HL-60 (cell line): ENCODE measurements at regions not wholly inside any gene's neighbourhood (a gene's known extent, or its start where the extent isn't known, plus 50 kb on each side); places are given as distances from the start of the nearest gene placed in this dataset.
A peak's percentile ranks its signal among the peaks of the same experiment; 100 is the strongest.

Experiments
- DNase-seq, 2 experiments: peaks; one replicate each; pipeline ENCODE4 v3.0.0-alpha.2; 2010 to 2020; ENCODE audit warnings: low read depth in 1 of 2, low spot score in 1 of 2
- H3K27ac ChIP-seq: fragments of 250-450 bp; sonication (Bioruptor Pico); replicated peaks from 2 replicates; pipeline ENCODE4 v1.5.1; 2020; ENCODE audit warnings: mild to moderate bottlenecking, moderate library complexity
- H3K27me3 ChIP-seq: fragments of 250-450 bp; sonication (Bioruptor Pico); 2 replicates; pipeline ENCODE4 v1.5.1; 2021; ENCODE audit warnings: mild to moderate bottlenecking, moderate library complexity; ENCODE audit not compliant: insufficient read depth, poor library complexity, severe bottlenecking
- H3K4me3 ChIP-seq: replicated peaks from 2 replicates; pipeline ENCODE4 v1.5.1; 2011; ENCODE audit warnings: mild to moderate bottlenecking, control low read depth, low read length; ENCODE audit not compliant: insufficient read depth
- GABPA ChIP-seq: IDR thresholded peaks from 2 replicates; pipeline ENCODE4 v1.6.1; 2012; ENCODE audit warnings: low read depth
- POLR2AphosphoS5 ChIP-seq: IDR thresholded peaks from 2 replicates; pipeline ENCODE4 v1.6.1; 2012; ENCODE audit warnings: low read depth
- REST ChIP-seq: IDR thresholded peaks from 2 replicates; pipeline ENCODE4 v1.6.1; 2012; ENCODE audit warnings: low read depth; ENCODE audit not compliant: insufficient replicate concordance
- SPI1 ChIP-seq: IDR thresholded peaks from 2 replicates; pipeline ENCODE4 v1.6.1; 2012; ENCODE audit warnings: low read depth, mild to moderate bottlenecking, borderline replicate concordance
- TF ChIP-seq, protein P1 (sequence below): IDR thresholded peaks from one replicate; pipeline ENCODE4 v1.5.1; 2011; ENCODE audit warnings: low read length, control low read depth, inconsistent platforms; ENCODE audit not compliant: insufficient read depth

- Histone ChIP-seq H3K27me3 (no peaks in the 10 kb centered on the region), H3K27ac (no peak overlapping the region), H3K4me3 (no peak overlapping the region)
- no peak for TF ChIP-seq SPI1
- TF ChIP-seq GABPA, result no peak
- TF ChIP-seq REST, result no peak
- TF ChIP-seq, protein P1, sequence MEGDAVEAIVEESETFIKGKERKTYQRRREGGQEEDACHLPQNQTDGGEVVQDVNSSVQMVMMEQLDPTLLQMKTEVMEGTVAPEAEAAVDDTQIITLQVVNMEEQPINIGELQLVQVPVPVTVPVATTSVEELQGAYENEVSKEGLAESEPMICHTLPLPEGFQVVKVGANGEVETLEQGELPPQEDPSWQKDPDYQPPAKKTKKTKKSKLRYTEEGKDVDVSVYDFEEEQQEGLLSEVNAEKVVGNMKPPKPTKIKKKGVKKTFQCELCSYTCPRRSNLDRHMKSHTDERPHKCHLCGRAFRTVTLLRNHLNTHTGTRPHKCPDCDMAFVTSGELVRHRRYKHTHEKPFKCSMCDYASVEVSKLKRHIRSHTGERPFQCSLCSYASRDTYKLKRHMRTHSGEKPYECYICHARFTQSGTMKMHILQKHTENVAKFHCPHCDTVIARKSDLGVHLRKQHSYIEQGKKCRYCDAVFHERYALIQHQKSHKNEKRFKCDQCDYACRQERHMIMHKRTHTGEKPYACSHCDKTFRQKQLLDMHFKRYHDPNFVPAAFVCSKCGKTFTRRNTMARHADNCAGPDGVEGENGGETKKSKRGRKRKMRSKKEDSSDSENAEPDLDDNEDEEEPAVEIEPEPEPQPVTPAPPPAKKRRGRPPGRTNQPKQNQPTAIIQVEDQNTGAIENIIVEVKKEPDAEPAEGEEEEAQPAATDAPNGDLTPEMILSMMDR, result no peak
- no peak for TF ChIP-seq POLR2AphosphoS5
- no peak for DNase-seq
Measured at GRCh38 chr1:24999426-24999825, 69.3 kb upstream of the RUNX3 start.

DNA sequence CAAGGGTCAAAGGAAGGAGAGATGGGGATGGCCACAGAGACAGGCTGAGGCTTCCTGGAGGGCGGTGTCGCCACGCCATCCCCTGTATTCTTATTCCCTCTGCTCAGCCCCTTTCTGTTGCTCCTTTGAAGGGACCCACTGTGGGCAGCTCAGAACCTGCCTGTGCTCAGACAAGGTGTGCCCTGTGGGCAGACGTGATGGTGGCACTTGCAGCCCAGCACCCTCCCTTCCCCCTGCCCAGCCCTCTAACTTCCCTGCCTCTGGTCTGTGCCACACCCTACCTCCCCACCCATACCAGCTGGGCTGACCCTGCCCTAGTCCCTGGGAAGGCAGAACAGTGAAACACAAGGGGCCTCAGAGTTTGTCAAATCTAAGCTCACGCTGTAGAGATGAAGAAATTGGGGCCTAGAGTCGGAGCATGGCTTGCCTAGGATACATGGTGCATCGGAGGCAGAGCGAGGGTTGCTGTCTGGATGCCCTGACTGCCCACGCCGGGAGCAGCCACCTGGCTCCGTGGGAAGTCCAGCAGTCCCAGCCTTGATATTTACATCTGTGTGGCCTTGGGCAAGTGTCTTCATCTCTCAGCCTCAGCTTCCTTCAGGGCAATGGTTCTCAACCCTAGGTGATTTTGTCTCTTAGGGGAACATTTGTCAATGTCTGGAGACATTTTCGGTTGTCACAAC is 68.6 kb upstream of the RUNX3 start:
- H3K27ac ChIP-seq, result no peak overlapping the region
- no peak for DNase-seq
- no peak for TF ChIP-seq REST
- TF ChIP-seq POLR2AphosphoS5, result no peak
- no peaks in the 10 kb centered on the region for H3K27me3 ChIP-seq
- H3K4me3 ChIP-seq, result no peak overlapping the region

DNA sequence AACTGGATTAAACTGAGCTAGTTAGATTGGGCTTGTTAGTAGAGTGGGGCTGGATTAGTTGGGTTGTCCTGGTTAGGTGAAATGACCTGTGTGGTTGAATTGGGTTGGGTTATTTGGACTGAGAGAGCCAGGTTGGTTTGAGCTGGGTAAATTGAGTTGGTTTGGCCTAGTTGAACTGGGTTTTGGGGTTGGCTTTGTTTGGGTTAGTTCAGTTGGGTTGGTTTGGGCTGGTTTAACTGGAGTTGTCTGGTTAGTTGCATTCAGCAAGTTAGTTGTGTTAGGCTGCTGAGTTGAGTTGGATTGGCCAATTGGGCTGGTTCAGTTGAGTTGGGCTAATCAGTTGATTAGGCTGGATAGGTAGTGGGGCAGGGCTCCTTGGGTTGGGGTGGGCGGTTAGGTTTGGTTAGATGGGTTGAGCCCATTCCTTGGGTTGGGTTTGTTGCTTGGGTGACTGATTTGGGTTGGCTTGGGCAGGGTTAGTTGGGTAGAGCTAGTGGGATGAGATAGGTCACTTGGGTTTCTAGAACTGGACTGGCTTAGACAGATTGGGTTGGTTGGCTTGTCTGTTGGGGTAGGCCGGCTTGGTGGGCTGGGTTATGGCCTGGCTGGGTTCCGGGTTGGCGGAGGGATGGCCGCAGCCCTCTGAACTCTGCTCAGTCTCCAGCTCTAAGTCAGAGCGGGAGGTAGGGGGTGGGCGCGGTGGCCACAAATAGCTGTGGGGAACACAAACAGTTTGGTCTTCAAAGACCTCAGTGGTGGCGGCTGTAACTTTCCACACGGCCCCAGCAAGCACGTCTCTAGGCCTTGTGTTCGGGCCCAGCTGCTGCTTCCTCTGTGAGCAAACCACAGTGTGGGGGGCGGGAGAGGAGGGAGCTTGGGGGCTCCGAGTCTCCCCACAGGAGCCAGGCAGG is 67.2 kb upstream of the RUNX3 start:
- Histone ChIP-seq H3K27me3 (no peaks in the 10 kb centered on the region), H3K27ac (no peak overlapping the region), H3K4me3 (no peak overlapping the region)
- peak in 1 of 2 experiments; percentile 43 for DNase-seq
- TF ChIP-seq POLR2AphosphoS5 (no peak), REST (no peak), SPI1 (no peak), GABPA (no peak)
- TF ChIP-seq, protein P1, result no peak
